SK-N-MC (cell line): ENCODE measurements at regions not wholly inside any gene's neighbourhood (a gene's known extent, or its start where the extent isn't known, plus 50 kb on each side); places are given as distances from the start of the nearest gene placed in this dataset.

Experiments used
- EZH2 ChIP-seq: fragments of 200-600 bp; sonication (generic); IDR thresholded peaks from one replicate; pipeline ENCODE4 v1.6.1; 2017; ENCODE audit warnings: antibody characterized with exemption
- FOXP2 ChIP-seq: optimal IDR thresholded peaks from 2 replicates; pipeline ENCODE3; 2011; ENCODE audit warnings: mild to moderate bottlenecking, moderate library complexity; ENCODE audit not compliant: insufficient read depth; ENCODE audit errors: extremely low read length, control extremely low read depth
- POLR2AphosphoS5 ChIP-seq: IDR thresholded peaks from 2 replicates; pipeline ENCODE4 v1.6.1; 2012; ENCODE audit warnings: mild to moderate bottlenecking, low read depth, low read length, borderline replicate concordance

DNA sequence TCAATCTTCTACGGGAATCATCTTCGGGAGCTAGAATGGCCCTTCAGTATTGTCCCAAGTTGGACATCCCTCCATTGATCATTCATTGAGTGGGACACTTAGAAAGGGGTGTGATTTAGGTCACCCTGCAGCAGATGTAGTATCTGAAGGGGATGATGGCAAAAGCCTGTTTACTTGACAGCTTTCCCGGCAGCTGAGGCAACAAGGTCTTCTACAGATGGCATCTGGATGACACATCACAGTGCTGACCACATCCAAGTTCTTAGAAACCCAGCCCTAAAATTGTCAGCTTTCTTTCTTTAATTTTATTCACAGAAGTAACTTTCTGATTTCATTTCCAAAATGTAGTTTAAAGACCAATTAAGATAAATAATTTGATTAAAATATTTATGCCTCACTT, 150.3 kb downstream of the AMY1C start:
- TF ChIP-seq EZH2, result no peak
- TF ChIP-seq POLR2AphosphoS5, result no peak
- no peak for TF ChIP-seq FOXP2
